Spleen (tissue), 11 donors: ENCODE measurements at regions not wholly inside any gene's neighbourhood (a gene's known extent, or its start where the extent isn't known, plus 50 kb on each side); places are given as distances from the start of the nearest gene placed in this dataset.

Experiments
- DNase-seq: peaks from one replicate; pipeline ENCODE4 v3.0.0-alpha.2; 2020
- H3K27ac ChIP-seq, 8 donors: fragments of 200-600 bp; sonication (generic) in 7 of 8; 1 replicate in 4 of 8; 2 replicates in 4 of 8; pipeline versions ENCODE4 v1.5.0 to v1.8.0; 2016 to 2021; ENCODE audit warnings: inconsistent platforms in 4 of 8, mild to moderate bottlenecking in 4 of 8, moderate library complexity in 1 of 8
- H3K27me3 ChIP-seq, 7 donors: fragments of 200-600 bp; sonication (generic) in 6 of 7; replicated peaks in 1 of 7; 1 replicate in 4 of 7; 2 replicates in 3 of 7; pipeline versions ENCODE4 v1.5.0 to v1.8.0; 2016 to 2021; ENCODE audit warnings: inconsistent platforms in 3 of 7, mild to moderate bottlenecking in 1 of 7
- H3K36me3 ChIP-seq, 6 donors: fragments of 200-600 bp; sonication (generic) in 5 of 6; 1 replicate in 4 of 6; 2 replicates in 2 of 6; pipeline versions ENCODE4 v1.5.0 to v1.8.0; 2016 to 2021; ENCODE audit warnings: inconsistent platforms in 2 of 6
- H3K4me1 ChIP-seq, 6 donors: fragments of 200-600 bp; sonication (generic) in 5 of 6; 1 replicate in 3 of 6; 2 replicates in 3 of 6; pipeline versions ENCODE4 v1.5.0 to v1.8.0; 2016 to 2021; ENCODE audit warnings: inconsistent platforms in 3 of 6
- H3K4me3 ChIP-seq, 8 donors: fragments of 200-600 bp; sonication (generic) in 7 of 8; 1 replicate in 4 of 8; 2 replicates in 4 of 8; pipeline versions ENCODE4 v1.5.0 to v1.8.0; 2016 to 2021; ENCODE audit warnings: inconsistent platforms in 4 of 8, mild to moderate bottlenecking in 4 of 8, moderate library complexity in 2 of 8
- H3K9me3 ChIP-seq, 8 donors: fragments of 200-600 bp; sonication (generic) in 7 of 8; 1 replicate in 4 of 8; 2 replicates in 4 of 8; pipeline versions ENCODE4 v1.5.0 to v1.8.0; 2016 to 2021; ENCODE audit warnings: inconsistent platforms in 4 of 8
- CTCF ChIP-seq, 11 experiments: fragments of 200-600 bp in 7 of 11; fragments of 450-650 bp in 4 of 11; sonication (generic) in 4 of 11; IDR thresholded peaks in 8 of 11; conservative IDR thresholded peaks in 3 of 11; 1 replicate in 7 of 11; 2 replicates in 4 of 11; pipeline versions ENCODE4 v1.4.0 to v1.8.0; 2016 to 2021; ENCODE audit warnings: antibody characterized with exemption in 11 of 11, inconsistent platforms in 4 of 11, mild to moderate bottlenecking in 1 of 11
- POLR2A ChIP-seq, 3 donors: fragments of 450-650 bp; IDR thresholded peaks; one replicate each; pipeline ENCODE4 v1.5.1; 2017; ENCODE audit warnings: antibody characterized with exemption in 3 of 3, mild to moderate bottlenecking in 1 of 3
- POLR2AphosphoS5 ChIP-seq, 3 donors: sonication (generic); formaldehyde crosslinking; IDR thresholded peaks; one replicate each; pipeline ENCODE4 v1.5.1; 2017; ENCODE audit warnings: antibody characterized with exemption in 3 of 3
- WGBS, 5 donors: extraction: QIAGEN DNeasy Blood & Tissue Kit in 3 of 5; methylation state at CpG; one replicate each; pipeline versions ENCODE4 v1.1.5 to v1.1.7; 2013 to 2018; 5-methylcytosine and 5-hydroxymethylcytosine counted together
- intact Hi-C: fragments of 100-400 bp; cut with DNase I; formaldehyde crosslinking; loops from one replicate; pipeline ENCODE4 v1.15.0; 2023; ENCODE audit warnings: low total_unique reads
- donor health status: healthy with polysubstance abuse.
- donor health status: DM: no; HTN: no; CAD: no; lungs with moderate emphysema.
- donor health status: DM: no; HTN: no; CAD: no.
- donor health status: Bipolar disorder and iron deficiency.
- donor health status: healthy.
- donor health status: DM: no; HTN: no; CAD: no.
- donor health status: DM: yes; HTN: yes; CAD: no.

- intact Hi-C loops = no loop called here
- Histone ChIP-seq H3K27me3 (peaks cover 0 to 3% (median 0%) of the 10 kb centered on the region in 7 donors), H3K9me3 (peaks cover 0 to 17% (median 4%) of the 10 kb centered on the region in 8 donors), H3K4me3 (no peak overlapping the region), H3K27ac (no peak overlapping the region), H3K4me1 (no peaks in the 10 kb centered on the region), H3K36me3 (no peaks in the 10 kb centered on the region)
- DNase-seq = no peak
- TF ChIP-seq POLR2A (IDR thresholded peaks at IDR 0.05) = no peak
- TF ChIP-seq POLR2AphosphoS5 (IDR thresholded peaks at IDR 0.05) = no peak
- TF ChIP-seq CTCF (IDR thresholded peaks at IDR 0.05 in 8 of 11, conservative IDR thresholded peaks at IDR 0.05 in 3 of 11) = no peak
- WGBS, 5 donors = 66 to 91% (median 83%) methylated on average over 3 of the region's 3 CpGs
These were observed 100.7 kb downstream of the ANXA2 start for GRCh38 chr15:60297047-60297446.
